ENCODE measurements at regions not wholly inside any gene's neighbourhood (a gene's known extent, or its start where the extent isn't known, plus 50 kb on each side); places are given as distances from the start of the nearest gene placed in this dataset.

DNA sequence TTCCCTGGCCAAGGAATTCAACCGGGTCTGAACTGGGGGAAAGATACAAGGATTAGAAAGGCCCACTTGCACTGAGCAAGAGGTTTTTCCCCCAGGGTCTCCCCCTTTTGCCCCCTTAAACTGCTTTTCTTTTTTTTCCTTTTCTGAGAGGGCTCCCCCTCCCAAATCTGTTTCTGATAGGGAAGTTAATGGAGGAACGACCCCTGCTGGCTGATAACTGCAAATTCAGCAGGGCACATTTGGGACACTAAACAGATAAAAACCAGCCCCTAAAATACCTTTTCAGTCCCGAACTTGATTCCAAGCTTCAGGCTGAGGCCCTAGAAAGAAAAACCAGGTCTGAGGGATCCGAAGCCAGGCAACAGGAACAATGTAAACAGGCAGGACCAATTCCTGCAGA lies 1012.4 kb upstream of the CRIM1 start:
- H3K18ac ChIP-seq (ENCODE audit: extremely low read depth, low read length) = no peak overlapping the region
- TF ChIP-seq, protein P1, sequence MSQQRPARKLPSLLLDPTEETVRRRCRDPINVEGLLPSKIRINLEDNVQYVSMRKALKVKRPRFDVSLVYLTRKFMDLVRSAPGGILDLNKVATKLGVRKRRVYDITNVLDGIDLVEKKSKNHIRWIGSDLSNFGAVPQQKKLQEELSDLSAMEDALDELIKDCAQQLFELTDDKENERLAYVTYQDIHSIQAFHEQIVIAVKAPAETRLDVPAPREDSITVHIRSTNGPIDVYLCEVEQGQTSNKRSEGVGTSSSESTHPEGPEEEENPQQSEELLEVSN (IDR thresholded peaks at IDR 0.05) = no peak
- TF ChIP-seq, protein P2, sequence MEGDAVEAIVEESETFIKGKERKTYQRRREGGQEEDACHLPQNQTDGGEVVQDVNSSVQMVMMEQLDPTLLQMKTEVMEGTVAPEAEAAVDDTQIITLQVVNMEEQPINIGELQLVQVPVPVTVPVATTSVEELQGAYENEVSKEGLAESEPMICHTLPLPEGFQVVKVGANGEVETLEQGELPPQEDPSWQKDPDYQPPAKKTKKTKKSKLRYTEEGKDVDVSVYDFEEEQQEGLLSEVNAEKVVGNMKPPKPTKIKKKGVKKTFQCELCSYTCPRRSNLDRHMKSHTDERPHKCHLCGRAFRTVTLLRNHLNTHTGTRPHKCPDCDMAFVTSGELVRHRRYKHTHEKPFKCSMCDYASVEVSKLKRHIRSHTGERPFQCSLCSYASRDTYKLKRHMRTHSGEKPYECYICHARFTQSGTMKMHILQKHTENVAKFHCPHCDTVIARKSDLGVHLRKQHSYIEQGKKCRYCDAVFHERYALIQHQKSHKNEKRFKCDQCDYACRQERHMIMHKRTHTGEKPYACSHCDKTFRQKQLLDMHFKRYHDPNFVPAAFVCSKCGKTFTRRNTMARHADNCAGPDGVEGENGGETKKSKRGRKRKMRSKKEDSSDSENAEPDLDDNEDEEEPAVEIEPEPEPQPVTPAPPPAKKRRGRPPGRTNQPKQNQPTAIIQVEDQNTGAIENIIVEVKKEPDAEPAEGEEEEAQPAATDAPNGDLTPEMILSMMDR (IDR thresholded peaks at IDR 0.05; ENCODE audit: control extremely low read depth in 1 of 3, insufficient read depth in 1 of 3, low read depth in 1 of 3, low read length in 3 of 3) = peak in 2 of 3 experiments; percentile 42 to 49; a peak in 3 of 4 replicates
- TF ChIP-seq RAD21 (IDR thresholded peaks at IDR 0.05 in 1 of 2, conservative IDR thresholded peaks at IDR 0.05 in 1 of 2; ENCODE audit: low read depth in 2 of 2, low read length in 2 of 2) = peak; percentile 58 to 61
- no peaks in the 10 kb centered on the region for H3K4me1 ChIP-seq (replicated peaks in 1 of 4; ENCODE audit: control insufficient read depth in 3 of 4, insufficient read depth in 4 of 4, low read length in 3 of 4)
- H2BK15ac ChIP-seq (ENCODE audit: low read length) = no peak overlapping the region
- H3K56ac ChIP-seq (replicated peaks; ENCODE audit: insufficient read length, low read depth, low read length) = peak overlapping the region; percentile 30
- H3K23me2 ChIP-seq (ENCODE audit: low read depth, low read length) = no peaks in the 10 kb centered on the region
- DNase-seq (ENCODE audit: low read depth in 1 of 2, low spot score in 2 of 2) = peak in 1 of 2 experiments; percentile 52
- H2AFZ ChIP-seq (ENCODE audit: low read length) = no peak overlapping the region
- no peak overlapping the region for H2BK5ac ChIP-seq (ENCODE audit: low read depth, low read length)
- no peak overlapping the region for H4K8ac ChIP-seq (ENCODE audit: extremely low read depth, insufficient read depth, low read length)
- POLR2A ChIA-PET (ENCODE audit: partially characterized antibody) = no interaction called here
- FAIRE-seq = no peak
- H4K20me1 ChIP-seq (replicated peaks in 1 of 2; ENCODE audit: control insufficient read depth in 1 of 2, insufficient read depth in 2 of 2, low read length in 2 of 2) = no peaks in the 10 kb centered on the region
- no peak overlapping the region for H3K14ac ChIP-seq (ENCODE audit: insufficient read length)
- no peak overlapping the region for H3K9ac ChIP-seq (replicated peaks in 1 of 4; ENCODE audit: extremely low read depth in 1 of 4, low read depth in 3 of 4, low read length in 3 of 4)
- no peaks in the 10 kb centered on the region for H3K79me1 ChIP-seq (ENCODE audit: low read depth, low read length)
- no peak overlapping the region for H3K4me2 ChIP-seq (ENCODE audit: insufficient read depth in 1 of 2, low read depth in 2 of 2, low read length in 2 of 2)
- H3K4ac ChIP-seq (replicated peaks; ENCODE audit: insufficient read length, low read depth, low read length) = no peak overlapping the region
- H3K79me2 ChIP-seq (ENCODE audit: control insufficient read depth in 1 of 2, insufficient read depth in 2 of 2, low read length in 2 of 2) = no peaks in the 10 kb centered on the region
- no peak overlapping the region for H4K5ac ChIP-seq (ENCODE audit: insufficient read length, low read depth, low read length)
- no peaks in the 10 kb centered on the region; a peak in 1 of 8 replicates for H3K36me3 ChIP-seq (ENCODE audit: control insufficient read depth in 2 of 4, insufficient read depth in 4 of 4, low read length in 3 of 4)
- 72% methylated on average over 3 of the region's 4 CpGs; no CpG with 5 or more reads in 1 of the 2 experiments for WGBS, 2 experiments (ENCODE audit: extremely low coverage in 1 of 2, insufficient coverage in 1 of 2, insufficient read length in 1 of 2, insufficient replicate concordance in 2 of 2, low coverage in 1 of 2, low lambda C conversion rate in 2 of 2, missing lambda C conversion rate in 1 of 2)
- H2AK5ac ChIP-seq (ENCODE audit: low read depth, low read length) = no peak overlapping the region
- H2BK20ac ChIP-seq (ENCODE audit: low read length) = no peak overlapping the region
- no peak overlapping the region for H3K23ac ChIP-seq (ENCODE audit: insufficient read length)
- no peak overlapping the region for H3K4me3 ChIP-seq (ENCODE audit: extremely low read depth in 1 of 4, insufficient read depth in 2 of 4, low read depth in 3 of 4, low read length in 4 of 4)
- H2BK120ac ChIP-seq (replicated peaks; ENCODE audit: low read depth, low read length) = no peak overlapping the region
- H2BK12ac ChIP-seq (ENCODE audit: low read depth, low read length) = no peak overlapping the region
- H3K27ac ChIP-seq (ENCODE audit: low read depth, low read length) = no peak overlapping the region
- no peak overlapping the region for H4K91ac ChIP-seq (replicated peaks; ENCODE audit: insufficient read length, low read length)
- CTCF ChIA-PET (ENCODE audit: partially characterized antibody) = interaction anchor here (1.1 to 2.3 kb wide), 3 partner anchors 9 to 32 kb away, joined by 3 to 11 read pairs (median 4); no protein-coding TSS in a partner anchor
- H3K9me3 ChIP-seq (ENCODE audit: insufficient read depth in 2 of 2, low read depth in 1 of 2, low read length in 1 of 2) = peaks cover 3 to 17% of the 10 kb centered on the region in 2 experiments; a peak in 3 of 4 replicates
- peaks cover 0 to 1% (median 0%) of the 10 kb centered on the region in 4 experiments; a peak in 1 of 7 replicates for H3K27me3 ChIP-seq (replicated peaks in 1 of 4; ENCODE audit: control insufficient read depth in 3 of 4, extremely low read depth in 1 of 4, insufficient read depth in 3 of 4, low read length in 3 of 4)

Data from H1 (cell line).